ENCODE measurements at regions not wholly inside any gene's neighbourhood (a gene's known extent, or its start where the extent isn't known, plus 50 kb on each side); places are given as distances from the start of the nearest gene placed in this dataset.
"Not testable (repeated sequence)": the region's sequence is repeated elsewhere in the genome, so short reads cannot be mapped to it uniquely, and the experiment has no call there.

DNA sequence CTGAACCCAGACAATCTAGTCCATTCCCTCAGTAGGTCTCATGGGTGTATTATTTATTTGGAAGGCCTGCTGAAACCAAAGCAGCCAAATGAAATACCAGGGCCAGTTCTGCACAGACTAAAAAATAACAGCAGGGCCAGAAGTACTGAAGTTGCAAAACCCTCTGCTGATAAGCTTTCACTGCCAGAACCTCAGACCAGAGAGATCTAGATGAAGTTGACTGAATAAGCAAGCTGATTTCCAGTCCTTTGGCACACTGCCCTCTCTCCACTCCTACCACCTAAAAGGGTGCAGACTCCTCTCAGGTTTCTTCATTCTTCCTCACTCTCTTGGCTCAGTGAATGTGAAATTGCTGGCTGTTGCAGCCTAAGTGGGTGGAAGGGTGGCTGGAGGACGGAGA lies 276.7 kb upstream of the KLF3 start:
- Histone ChIP-seq H3K27ac (ENCODE audit: low read depth in 2 of 2, low read length in 1 of 2) (peak overlapping the region; percentile 30 to 33), H3K4me1 (ENCODE audit: control insufficient read depth in 2 of 2, insufficient read depth in 2 of 2, low read length in 1 of 2) (peaks cover 2 to 7% of the 10 kb centered on the region in 2 donors), H3K36me3 (ENCODE audit: control insufficient read depth in 2 of 2, insufficient read depth in 2 of 2, low read length in 1 of 2) (no peaks in the 10 kb centered on the region), H3K4me3 (ENCODE audit: low read depth in 1 of 2, low read length in 2 of 2) (no peak overlapping the region), H3K27me3 (ENCODE audit: control insufficient read depth in 1 of 2, insufficient read depth in 2 of 2, low read length in 2 of 2) (no peaks in the 10 kb centered on the region), H3K9me3 (ENCODE audit: control insufficient read depth in 2 of 2, insufficient read depth in 1 of 2, low read depth in 1 of 2, low read length in 1 of 2) (peaks cover 0 to 2% of the 10 kb centered on the region in 2 donors)
- 43 to 63% methylated on average over 1 of the region's 1 CpG for WGBS, 2 donors

- 88 to 90% methylated on average over 5 of the region's 5 CpGs for WGBS, 2 donors
Measured at GRCh38 chr4:38387819-38388218, 276.2 kb upstream of the KLF3 start.

DNA sequence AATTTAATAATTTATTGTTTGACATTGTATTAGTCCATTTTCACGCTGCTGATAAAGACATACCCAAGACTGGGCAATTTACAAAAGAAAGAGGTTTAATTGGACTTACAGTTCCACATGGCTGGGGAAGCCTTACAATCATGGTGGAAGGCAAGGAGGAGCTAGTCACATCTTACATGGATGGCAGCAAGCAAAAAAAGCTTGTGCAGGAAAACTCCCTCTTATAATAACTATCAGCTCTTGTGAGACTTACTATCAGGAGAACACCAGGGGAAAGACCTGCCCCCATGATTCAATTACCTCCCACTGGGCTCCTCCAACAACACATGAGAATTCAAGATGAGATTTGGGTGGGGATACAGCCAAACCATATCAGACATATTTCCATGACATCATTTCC lies 275.1 kb upstream of the KLF3 start:
- not testable (repeated sequence) for H3K27ac ChIP-seq (ENCODE audit: low read depth in 2 of 2, low read length in 1 of 2); H3K4me1 ChIP-seq (ENCODE audit: control insufficient read depth in 2 of 2, insufficient read depth in 2 of 2, low read length in 1 of 2); H3K4me3 ChIP-seq (ENCODE audit: low read depth in 1 of 2, low read length in 2 of 2); H3K36me3 ChIP-seq (ENCODE audit: control insufficient read depth in 2 of 2, insufficient read depth in 2 of 2, low read length in 1 of 2); H3K9me3 ChIP-seq (ENCODE audit: control insufficient read depth in 2 of 2, insufficient read depth in 1 of 2, low read depth in 1 of 2, low read length in 1 of 2); H3K27me3 ChIP-seq (ENCODE audit: control insufficient read depth in 1 of 2, insufficient read depth in 2 of 2, low read length in 2 of 2)
- WGBS, 2 donors, result 3 to 91% methylated on average over 1 of the region's 1 CpG

More at GRCh38 chr4:38387819-38388218, 276.2 kb upstream of the KLF3 start:
- Histone ChIP-seq H3K36me3 (ENCODE audit: control insufficient read depth in 2 of 2, insufficient read depth in 2 of 2, low read length in 1 of 2) (no peaks in the 10 kb centered on the region), H3K4me1 (ENCODE audit: control insufficient read depth in 2 of 2, insufficient read depth in 2 of 2, low read length in 1 of 2) (peaks cover 2 to 7% of the 10 kb centered on the region in 2 donors), H3K27me3 (ENCODE audit: control insufficient read depth in 1 of 2, insufficient read depth in 2 of 2, low read length in 2 of 2) (no peaks in the 10 kb centered on the region), H3K9me3 (ENCODE audit: control insufficient read depth in 2 of 2, insufficient read depth in 1 of 2, low read depth in 1 of 2, low read length in 1 of 2) (peaks cover 0 to 5% of the 10 kb centered on the region in 2 donors), H3K27ac (ENCODE audit: low read depth in 2 of 2, low read length in 1 of 2) (peak overlapping the region; percentile 30 to 47), H3K4me3 (ENCODE audit: low read depth in 1 of 2, low read length in 2 of 2) (no peak overlapping the region)

GRCh38 chr4:38390969-38391545 lies 272.9 kb upstream of the KLF3 start:
- H3K9me3 ChIP-seq (ENCODE audit: control insufficient read depth in 2 of 2, insufficient read depth in 1 of 2, low read depth in 1 of 2, low read length in 1 of 2), result peaks cover 0 to 5% of the 10 kb centered on the region in 2 donors
- H3K4me1 ChIP-seq (ENCODE audit: control insufficient read depth in 2 of 2, insufficient read depth in 2 of 2, low read length in 1 of 2), result peaks cover 2 to 7% of the 10 kb centered on the region in 2 donors
- no peak overlapping the region for H3K4me3 ChIP-seq (ENCODE audit: low read depth in 1 of 2, low read length in 2 of 2)
- H3K27me3 ChIP-seq (ENCODE audit: control insufficient read depth in 1 of 2, insufficient read depth in 2 of 2, low read length in 2 of 2), result no peaks in the 10 kb centered on the region
- H3K36me3 ChIP-seq (ENCODE audit: control insufficient read depth in 2 of 2, insufficient read depth in 2 of 2, low read length in 1 of 2), result no peaks in the 10 kb centered on the region
- peak overlapping the region in 1 of 2 donors; percentile 8 for H3K27ac ChIP-seq (ENCODE audit: low read depth in 2 of 2, low read length in 1 of 2)

GRCh38 chr4:38392223-38392855 lies 271.7 kb upstream of the KLF3 start:
- Histone ChIP-seq H3K4me3 (ENCODE audit: low read depth in 1 of 2, low read length in 2 of 2) (no peak overlapping the region), H3K4me1 (ENCODE audit: control insufficient read depth in 2 of 2, insufficient read depth in 2 of 2, low read length in 1 of 2) (peaks cover 2 to 4% of the 10 kb centered on the region in 2 donors), H3K27me3 (ENCODE audit: control insufficient read depth in 1 of 2, insufficient read depth in 2 of 2, low read length in 2 of 2) (no peaks in the 10 kb centered on the region), H3K36me3 (ENCODE audit: control insufficient read depth in 2 of 2, insufficient read depth in 2 of 2, low read length in 1 of 2) (no peaks in the 10 kb centered on the region), H3K9me3 (ENCODE audit: control insufficient read depth in 2 of 2, insufficient read depth in 1 of 2, low read depth in 1 of 2, low read length in 1 of 2) (peaks cover 0 to 5% of the 10 kb centered on the region in 2 donors), H3K27ac (ENCODE audit: low read depth in 2 of 2, low read length in 1 of 2) (no peak overlapping the region)
- WGBS, 2 donors, result 96 to 98% methylated on average over 1 of the region's 1 CpG

DNA sequence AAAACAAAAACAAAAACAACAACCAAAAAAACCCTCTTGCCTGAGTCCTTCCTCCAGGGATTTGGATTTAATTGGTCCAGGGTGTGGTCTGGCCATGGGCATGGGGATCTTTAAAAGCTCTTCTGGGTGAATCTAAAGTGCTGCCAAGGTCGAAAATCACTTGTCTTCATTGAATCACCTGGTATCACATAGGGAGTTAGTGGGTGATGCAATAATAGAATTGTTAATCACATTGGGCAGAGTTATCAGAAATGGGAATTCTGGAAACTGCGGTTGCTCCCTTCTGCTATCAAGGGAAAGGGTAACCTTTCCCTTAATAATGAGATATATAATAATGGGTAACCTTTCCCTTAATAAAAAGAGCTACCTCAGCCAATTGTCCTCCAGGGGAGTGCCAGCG lies 267.9 kb upstream of the KLF3 start:
- Histone ChIP-seq H3K27me3 (ENCODE audit: control insufficient read depth in 1 of 2, insufficient read depth in 2 of 2, low read length in 2 of 2) (no peaks in the 10 kb centered on the region), H3K4me1 (ENCODE audit: control insufficient read depth in 2 of 2, insufficient read depth in 2 of 2, low read length in 1 of 2) (no peaks in the 10 kb centered on the region), H3K9me3 (ENCODE audit: control insufficient read depth in 2 of 2, insufficient read depth in 1 of 2, low read depth in 1 of 2, low read length in 1 of 2) (peaks cover 0 to 5% of the 10 kb centered on the region in 2 donors), H3K36me3 (ENCODE audit: control insufficient read depth in 2 of 2, insufficient read depth in 2 of 2, low read length in 1 of 2) (no peaks in the 10 kb centered on the region), H3K27ac (ENCODE audit: low read depth in 2 of 2, low read length in 1 of 2) (no peak overlapping the region), H3K4me3 (ENCODE audit: low read depth in 1 of 2, low read length in 2 of 2) (no peak overlapping the region)
- WGBS, 2 donors, result 80 to 84% methylated on average over 3 of the region's 3 CpGs

DNA sequence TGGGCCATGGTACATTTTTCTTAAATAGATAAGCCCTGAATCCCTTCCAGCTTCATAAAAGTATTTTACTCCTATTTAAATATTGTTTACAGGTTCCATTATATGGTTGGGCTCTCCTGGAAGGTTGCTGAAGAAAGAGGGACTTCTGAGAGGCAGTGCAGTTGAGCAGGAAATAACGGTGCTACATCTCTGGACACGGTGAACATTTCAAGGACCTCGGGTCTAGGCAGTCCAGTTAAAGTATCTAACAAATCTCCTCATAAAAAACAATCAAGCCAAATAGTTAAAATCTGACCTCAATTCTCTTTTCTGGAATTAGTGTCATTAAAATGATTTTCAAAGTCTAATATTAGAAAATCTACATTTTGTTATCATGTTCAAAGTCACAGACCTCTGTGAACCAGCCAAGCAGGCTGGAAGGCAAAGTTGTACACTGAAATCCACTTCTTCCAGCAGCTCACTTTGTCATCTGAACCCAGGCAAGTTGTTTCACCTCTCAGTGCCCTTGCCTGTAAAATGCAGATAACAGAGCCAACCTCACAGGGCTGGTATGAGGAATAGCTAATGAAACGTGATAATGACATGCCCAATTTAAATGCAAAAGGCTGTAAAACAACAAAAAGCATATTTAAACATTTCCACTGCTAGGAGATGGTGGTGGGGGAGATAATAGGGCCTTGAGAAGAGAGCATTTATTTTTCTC lies 267.0 kb upstream of the KLF3 start:
- Histone ChIP-seq H3K27ac (ENCODE audit: low read depth in 2 of 2, low read length in 1 of 2) (no peak overlapping the region), H3K4me1 (ENCODE audit: control insufficient read depth in 2 of 2, insufficient read depth in 2 of 2, low read length in 1 of 2) (no peaks in the 10 kb centered on the region), H3K4me3 (ENCODE audit: low read depth in 1 of 2, low read length in 2 of 2) (no peak overlapping the region), H3K27me3 (ENCODE audit: control insufficient read depth in 1 of 2, insufficient read depth in 2 of 2, low read length in 2 of 2) (no peaks in the 10 kb centered on the region), H3K9me3 (ENCODE audit: control insufficient read depth in 2 of 2, insufficient read depth in 1 of 2, low read depth in 1 of 2, low read length in 1 of 2) (peaks cover 0 to 5% of the 10 kb centered on the region in 2 donors), H3K36me3 (ENCODE audit: control insufficient read depth in 2 of 2, insufficient read depth in 2 of 2, low read length in 1 of 2) (no peaks in the 10 kb centered on the region)
- 53 to 64% methylated on average over 4 of the region's 4 CpGs for WGBS, 2 donors

- Histone ChIP-seq H3K4me1 (ENCODE audit: control insufficient read depth in 2 of 2, insufficient read depth in 2 of 2, low read length in 1 of 2) (no peaks in the 10 kb centered on the region), H3K36me3 (ENCODE audit: control insufficient read depth in 2 of 2, insufficient read depth in 2 of 2, low read length in 1 of 2) (no peaks in the 10 kb centered on the region), H3K9me3 (ENCODE audit: control insufficient read depth in 2 of 2, insufficient read depth in 1 of 2, low read depth in 1 of 2, low read length in 1 of 2) (no peaks in the 10 kb centered on the region), H3K27me3 (ENCODE audit: control insufficient read depth in 1 of 2, insufficient read depth in 2 of 2, low read length in 2 of 2) (no peaks in the 10 kb centered on the region), H3K4me3 (ENCODE audit: low read depth in 1 of 2, low read length in 2 of 2) (no peak overlapping the region), H3K27ac (ENCODE audit: low read depth in 2 of 2, low read length in 1 of 2) (no peak overlapping the region)
- WGBS, 2 donors, result 81 to 85% methylated on average over 3 of the region's 3 CpGs
Measured at GRCh38 chr4:38400946-38401345, 263.1 kb upstream of the KLF3 start.

GRCh38 chr4:38406243-38406642 lies 257.8 kb upstream of the KLF3 start:
- WGBS, 2 donors, result 92% methylated on average over 3 of the region's 3 CpGs
- H3K4me1 ChIP-seq (ENCODE audit: control insufficient read depth in 2 of 2, insufficient read depth in 2 of 2, low read length in 1 of 2), result no peaks in the 10 kb centered on the region

More at GRCh38 chr4:38406243-38406642, 257.8 kb upstream of the KLF3 start:
- Histone ChIP-seq H3K36me3 (ENCODE audit: control insufficient read depth in 2 of 2, insufficient read depth in 2 of 2, low read length in 1 of 2) (no peaks in the 10 kb centered on the region), H3K27me3 (ENCODE audit: control insufficient read depth in 1 of 2, insufficient read depth in 2 of 2, low read length in 2 of 2) (no peaks in the 10 kb centered on the region), H3K27ac (ENCODE audit: low read depth in 2 of 2, low read length in 1 of 2) (no peak overlapping the region), H3K4me3 (ENCODE audit: low read depth in 1 of 2, low read length in 2 of 2) (no peak overlapping the region), H3K9me3 (ENCODE audit: control insufficient read depth in 2 of 2, insufficient read depth in 1 of 2, low read depth in 1 of 2, low read length in 1 of 2) (no peaks in the 10 kb centered on the region)

Data from esophagus (tissue), 2 donors.